Neural progenitor cell (in vitro differentiated cells): ENCODE measurements at regions not wholly inside any gene's neighbourhood (a gene's known extent, or its start where the extent isn't known, plus 50 kb on each side); places are given as distances from the start of the nearest gene placed in this dataset.

Source experiments
- DNase-seq: peaks from one replicate; pipeline ENCODE4 v3.0.0-alpha.2; 2016; ENCODE audit warnings: low spot score
- H2AFZ ChIP-seq: fragments of 200-600 bp; sonication (generic); replicated peaks from 2 replicates; pipeline ENCODE4 v1.6.1; 2016; ENCODE audit warnings: antibody characterized with exemption
- H3F3A ChIP-seq: fragments of 200-600 bp; sonication (generic); 2 replicates; pipeline ENCODE4 v1.6.1; 2016; ENCODE audit warnings: antibody characterized with exemption, low read depth
- H3K27ac ChIP-seq: fragments of 200-600 bp; sonication (generic); 2 replicates; pipeline ENCODE4 v1.5.1; 2016; ENCODE audit warnings: mild to moderate bottlenecking
- H3K27me3 ChIP-seq: fragments of 200-600 bp; sonication (generic); 2 replicates; pipeline ENCODE4 v1.6.1; 2016; ENCODE audit warnings: mild to moderate bottlenecking, moderate library complexity
- H3K36me3 ChIP-seq: fragments of 200-600 bp; sonication (generic); 2 replicates; pipeline ENCODE4 v1.5.1; 2016
- H3K4me1 ChIP-seq: fragments of 200-600 bp; sonication (generic); 2 replicates; pipeline ENCODE4 v1.6.1; 2016; ENCODE audit warnings: mixed run types
- H3K4me2 ChIP-seq: fragments of 200-600 bp; sonication (generic); 2 replicates; pipeline ENCODE4 v1.6.1; 2016
- H3K4me3 ChIP-seq: fragments of 200-600 bp; sonication (generic); 2 replicates; pipeline ENCODE4 v1.5.1; 2016
- H3K79me2 ChIP-seq: fragments of 200-600 bp; sonication (generic); 2 replicates; pipeline ENCODE4 v1.6.1; 2016; ENCODE audit warnings: low read depth
- H3K9ac ChIP-seq: fragments of 200-600 bp; sonication (generic); 2 replicates; pipeline ENCODE4 v1.6.1; 2016
- H3K9me3 ChIP-seq: fragments of 200-600 bp; sonication (generic); 2 replicates; pipeline ENCODE4 v1.5.1; 2016; ENCODE audit warnings: low read depth
- H4K20me1 ChIP-seq: fragments of 200-600 bp; sonication (generic); 2 replicates; pipeline ENCODE4 v1.6.1; 2016; ENCODE audit warnings: low read depth
- H3K27ac Mint-ChIP-seq: 3 replicates; pipeline ENCODE4 v1.8.0; 2021; ENCODE audit warnings: mixed read lengths
- H3K27me3 Mint-ChIP-seq: 2 replicates; pipeline ENCODE4 v1.8.0; 2022; ENCODE audit warnings: low read depth, mild to moderate bottlenecking, inconsistent platforms, moderate library complexity, mixed read lengths; ENCODE audit not compliant: insufficient read depth
- H3K36me3 Mint-ChIP-seq: 3 replicates; pipeline ENCODE4 v1.8.0; 2021; ENCODE audit warnings: mixed read lengths
- H3K4me1 Mint-ChIP-seq: 3 replicates; pipeline ENCODE4 v1.8.0; 2021; ENCODE audit warnings: mixed read lengths
- H3K4me3 Mint-ChIP-seq: 3 replicates; pipeline ENCODE4 v1.8.0; 2021; ENCODE audit warnings: mild to moderate bottlenecking, moderate library complexity, mixed read lengths
- H3K9me3 Mint-ChIP-seq: 3 replicates; pipeline ENCODE4 v1.8.0; 2020; ENCODE audit warnings: mixed read lengths
- EZH2 ChIP-seq: fragments of 200-600 bp; sonication (generic); IDR thresholded peaks from 2 replicates; pipeline ENCODE4 v1.6.1; 2017; ENCODE audit warnings: antibody characterized with exemption, mild to moderate bottlenecking, moderate library complexity
- EZH2phosphoT487 ChIP-seq: fragments of 200-600 bp; sonication (generic); IDR thresholded peaks from 2 replicates; pipeline ENCODE4 v1.6.1; 2017; ENCODE audit warnings: antibody characterized with exemption
- TF ChIP-seq, protein P1 (sequence below): fragments of 200-600 bp; sonication (generic); IDR thresholded peaks from 2 replicates; pipeline ENCODE4 v1.5.1; 2017; ENCODE audit warnings: antibody characterized with exemption, mild to moderate bottlenecking

DNA sequence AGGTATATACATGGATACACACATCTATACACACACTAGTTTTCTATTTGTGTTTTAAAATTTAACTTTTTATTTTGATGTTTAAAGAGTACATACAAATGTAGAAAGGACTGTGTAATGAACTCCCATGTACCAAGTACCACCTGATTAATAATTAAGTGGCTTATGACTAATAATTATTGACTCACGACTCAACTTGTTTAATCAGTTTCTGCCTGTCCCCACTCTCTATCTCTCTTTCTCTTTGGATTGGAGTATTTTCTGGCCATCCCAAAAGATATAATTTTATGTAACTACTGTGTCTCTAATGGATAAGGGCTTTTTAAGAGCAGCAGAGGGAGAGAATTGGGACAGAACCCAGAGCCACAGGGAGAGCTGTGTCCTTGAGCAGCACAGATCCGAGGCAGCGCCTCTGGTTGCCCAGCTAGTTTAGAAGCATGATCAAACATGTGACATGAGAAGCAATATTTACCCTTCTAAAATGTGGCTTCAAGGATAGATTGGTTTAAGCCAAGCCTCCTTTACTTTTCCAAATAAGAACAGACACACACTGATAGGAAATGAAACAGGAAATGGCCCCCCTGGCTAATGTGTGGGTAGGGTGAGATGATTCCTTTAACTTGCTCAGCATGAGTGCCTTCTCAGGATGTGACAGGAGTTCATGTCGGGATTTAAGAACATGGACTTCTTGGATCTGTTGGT lies 81.0 kb downstream of the ERMARD start:
- TF ChIP-seq EZH2phosphoT487 (no peak), EZH2 (no peak)
- TF ChIP-seq, protein P1, sequence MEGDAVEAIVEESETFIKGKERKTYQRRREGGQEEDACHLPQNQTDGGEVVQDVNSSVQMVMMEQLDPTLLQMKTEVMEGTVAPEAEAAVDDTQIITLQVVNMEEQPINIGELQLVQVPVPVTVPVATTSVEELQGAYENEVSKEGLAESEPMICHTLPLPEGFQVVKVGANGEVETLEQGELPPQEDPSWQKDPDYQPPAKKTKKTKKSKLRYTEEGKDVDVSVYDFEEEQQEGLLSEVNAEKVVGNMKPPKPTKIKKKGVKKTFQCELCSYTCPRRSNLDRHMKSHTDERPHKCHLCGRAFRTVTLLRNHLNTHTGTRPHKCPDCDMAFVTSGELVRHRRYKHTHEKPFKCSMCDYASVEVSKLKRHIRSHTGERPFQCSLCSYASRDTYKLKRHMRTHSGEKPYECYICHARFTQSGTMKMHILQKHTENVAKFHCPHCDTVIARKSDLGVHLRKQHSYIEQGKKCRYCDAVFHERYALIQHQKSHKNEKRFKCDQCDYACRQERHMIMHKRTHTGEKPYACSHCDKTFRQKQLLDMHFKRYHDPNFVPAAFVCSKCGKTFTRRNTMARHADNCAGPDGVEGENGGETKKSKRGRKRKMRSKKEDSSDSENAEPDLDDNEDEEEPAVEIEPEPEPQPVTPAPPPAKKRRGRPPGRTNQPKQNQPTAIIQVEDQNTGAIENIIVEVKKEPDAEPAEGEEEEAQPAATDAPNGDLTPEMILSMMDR = no peak
- Histone ChIP-seq H3K27ac (no peak overlapping the region), H3K79me2 (no peaks in the 10 kb centered on the region), H3K4me3 (no peak overlapping the region), H3K27me3 (peaks cover 14% of the 10 kb centered on the region), H3K4me1 (no peaks in the 10 kb centered on the region), H2AFZ (no peak overlapping the region), H3K36me3 (no peaks in the 10 kb centered on the region), H3K4me2 (no peak overlapping the region), H3K9me3 (no peaks in the 10 kb centered on the region), H3K9ac (no peak overlapping the region), H4K20me1 (no peaks in the 10 kb centered on the region), H3F3A (no peaks in the 10 kb centered on the region)
- DNase-seq = no peak
- H3K36me3 Mint-ChIP-seq = no peaks in the 10 kb centered on the region
- peaks cover 6% of the 10 kb centered on the region for H3K9me3 Mint-ChIP-seq
- H3K4me1 Mint-ChIP-seq = peaks cover 25% of the 10 kb centered on the region
- H3K27me3 Mint-ChIP-seq = peaks cover 23% of the 10 kb centered on the region
- H3K4me3 Mint-ChIP-seq = no peak overlapping the region
- H3K27ac Mint-ChIP-seq = no peak overlapping the region

DNA sequence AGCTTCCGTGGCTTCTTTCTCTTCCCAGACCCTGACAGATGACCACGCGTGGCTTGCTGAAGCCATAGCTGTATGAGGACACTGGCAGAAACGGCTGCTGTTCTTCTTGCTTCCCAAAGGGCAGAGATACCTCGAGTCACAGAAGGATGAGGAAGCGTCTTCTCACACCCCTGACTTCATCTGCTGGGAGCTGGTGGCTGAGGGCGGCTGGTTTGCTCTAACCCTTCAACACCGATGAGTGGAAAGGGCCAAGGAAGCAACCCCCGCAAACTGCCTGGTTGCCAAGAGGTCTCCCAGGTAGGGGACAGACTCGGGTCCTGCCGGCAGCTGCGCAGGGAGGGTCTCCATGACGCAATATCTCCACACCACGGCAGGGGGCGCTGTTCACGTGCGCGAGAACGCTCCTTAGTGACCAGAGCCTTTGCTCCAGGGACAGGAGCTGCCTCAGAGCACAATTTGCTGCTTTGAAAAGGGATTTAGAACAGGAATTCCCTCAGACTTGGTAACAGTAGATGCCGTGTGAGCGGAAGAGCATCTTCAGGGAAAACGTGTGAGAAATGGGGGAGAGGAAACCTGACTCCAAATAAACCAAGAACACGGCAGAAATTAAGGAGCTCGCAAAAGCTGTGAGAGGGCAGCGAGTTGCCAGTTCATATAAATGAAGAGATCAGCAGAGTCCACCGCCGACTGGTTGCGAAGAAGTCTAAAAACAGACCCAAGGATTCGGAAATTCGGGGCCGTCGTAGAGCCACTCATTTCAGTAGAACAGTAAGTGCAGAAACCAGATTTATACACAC lies 80.2 kb downstream of the ERMARD start:
- H3K4me3 ChIP-seq = no peak overlapping the region
- no peak overlapping the region for H3K9ac ChIP-seq
- no peaks in the 10 kb centered on the region for H4K20me1 ChIP-seq
- Mint-ChIP-seq H3K4me1 (peaks cover 31% of the 10 kb centered on the region), H3K27me3 (peaks cover 23% of the 10 kb centered on the region), H3K4me3 (no peak overlapping the region), H3K27ac (no peak overlapping the region), H3K36me3 (no peaks in the 10 kb centered on the region), H3K9me3 (peaks cover 6% of the 10 kb centered on the region)
- H3K27ac ChIP-seq = no peak overlapping the region
- H3K36me3 ChIP-seq = no peaks in the 10 kb centered on the region
- TF ChIP-seq, protein P1 = peak; percentile 97
- TF ChIP-seq EZH2phosphoT487 = no peak
- no peak for TF ChIP-seq EZH2
- H3K4me2 ChIP-seq = no peak overlapping the region
- no peaks in the 10 kb centered on the region for H3K79me2 ChIP-seq
- no peaks in the 10 kb centered on the region for H3K4me1 ChIP-seq
- peaks cover 1% of the 10 kb centered on the region for H3K9me3 ChIP-seq
- no peaks in the 10 kb centered on the region for H3F3A ChIP-seq
- peaks cover 14% of the 10 kb centered on the region for H3K27me3 ChIP-seq
- no peak overlapping the region for H2AFZ ChIP-seq
- peak; percentile 92 for DNase-seq
